ENCODE measurements at regions not wholly inside any gene's neighbourhood (a gene's known extent, or its start where the extent isn't known, plus 50 kb on each side); places are given as distances from the start of the nearest gene placed in this dataset.

GRCh38 chr22:48265000-48265625, 1502.7 kb downstream of the TBC1D22A start:
- no peak for DNase-seq

DNA sequence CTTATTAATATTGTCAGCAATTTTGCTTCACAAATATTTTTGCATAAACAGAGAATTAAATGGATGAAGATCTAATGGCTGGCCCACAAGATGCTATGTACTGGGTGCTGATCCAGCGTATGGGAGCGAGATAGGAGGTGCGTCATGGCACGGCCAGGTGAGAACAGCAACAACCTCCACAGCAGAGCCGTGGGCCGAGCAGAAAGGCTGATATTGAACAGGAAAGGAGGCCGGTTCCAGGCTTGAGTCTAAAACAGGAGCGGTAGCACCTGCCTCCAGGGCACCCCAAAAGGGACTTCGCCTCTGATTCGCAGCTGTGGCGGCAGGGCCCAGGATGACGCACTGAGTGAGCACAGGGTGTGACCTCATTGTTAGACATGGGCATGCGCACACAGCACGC, 1502.1 kb downstream of the TBC1D22A start:
- no peak for DNase-seq

DNA sequence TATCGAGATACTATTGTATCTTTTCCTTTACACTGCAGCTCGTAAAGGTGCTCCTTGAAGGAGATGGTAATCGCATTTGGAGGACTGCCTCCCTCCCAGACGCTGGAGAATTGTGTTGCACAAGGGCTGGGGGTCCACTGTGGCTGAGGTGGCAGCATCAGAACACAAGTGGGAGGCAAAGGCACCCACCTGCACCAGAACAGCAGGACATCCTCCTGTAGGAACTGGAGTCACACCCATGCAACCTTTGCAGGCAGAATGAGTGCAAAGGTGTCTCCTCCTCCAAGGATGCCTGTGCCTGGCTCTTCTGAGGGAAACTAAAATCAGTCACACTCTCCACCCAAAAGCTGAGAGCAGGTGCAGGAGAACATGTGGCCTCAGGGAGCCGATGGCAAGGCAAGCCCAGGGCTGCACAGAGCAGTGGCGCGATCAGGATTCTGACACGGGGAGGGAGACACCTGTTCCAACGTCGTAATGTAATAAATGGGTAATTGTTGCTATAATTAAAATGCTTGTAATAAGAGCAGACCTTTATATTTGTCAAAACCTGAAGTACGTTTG, 1501.4 kb downstream of the TBC1D22A start:
- no peak for DNase-seq

- no peak for DNase-seq
Observed at GRCh38 chr22:48263431-48263765, 1500.9 kb downstream of the TBC1D22A start.

GRCh38 chr22:48262596-48263430, 1500.4 kb downstream of the TBC1D22A start:
- DNase-seq: no peak

GRCh38 chr22:48261706-48262105, 1499.3 kb downstream of the TBC1D22A start:
- no peak for DNase-seq

GRCh38 chr22:48261048-48261621, 1498.7 kb downstream of the TBC1D22A start:
- DNase-seq: no peak

- DNase-seq: no peak
Observed at GRCh38 chr22:48259991-48260670, 1497.7 kb downstream of the TBC1D22A start.

- DNase-seq: no peak
Observed at GRCh38 chr22:48258811-48259210, 1496.4 kb downstream of the TBC1D22A start.

- no peak for DNase-seq
Observed at GRCh38 chr22:48258064-48258701, 1495.7 kb downstream of the TBC1D22A start.

DNA sequence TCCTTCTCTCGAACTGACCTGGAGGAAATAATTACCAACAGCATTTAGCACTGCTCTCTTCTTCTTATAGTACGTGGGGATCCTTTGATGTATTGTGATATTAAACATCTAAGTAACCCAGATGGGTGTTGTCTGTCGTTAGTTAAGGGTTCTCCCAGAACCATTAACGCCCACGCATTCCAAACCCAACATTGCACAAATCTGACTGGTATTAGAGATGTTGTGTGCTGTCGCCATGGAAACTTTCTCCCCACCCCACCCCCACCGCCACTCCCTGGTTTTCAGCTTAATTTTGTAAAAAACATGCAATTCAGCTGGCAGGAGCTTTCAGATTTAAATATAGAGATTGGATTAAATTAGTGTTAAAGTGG, 1495.2 kb downstream of the TBC1D22A start:
- DNase-seq: no peak

DNA sequence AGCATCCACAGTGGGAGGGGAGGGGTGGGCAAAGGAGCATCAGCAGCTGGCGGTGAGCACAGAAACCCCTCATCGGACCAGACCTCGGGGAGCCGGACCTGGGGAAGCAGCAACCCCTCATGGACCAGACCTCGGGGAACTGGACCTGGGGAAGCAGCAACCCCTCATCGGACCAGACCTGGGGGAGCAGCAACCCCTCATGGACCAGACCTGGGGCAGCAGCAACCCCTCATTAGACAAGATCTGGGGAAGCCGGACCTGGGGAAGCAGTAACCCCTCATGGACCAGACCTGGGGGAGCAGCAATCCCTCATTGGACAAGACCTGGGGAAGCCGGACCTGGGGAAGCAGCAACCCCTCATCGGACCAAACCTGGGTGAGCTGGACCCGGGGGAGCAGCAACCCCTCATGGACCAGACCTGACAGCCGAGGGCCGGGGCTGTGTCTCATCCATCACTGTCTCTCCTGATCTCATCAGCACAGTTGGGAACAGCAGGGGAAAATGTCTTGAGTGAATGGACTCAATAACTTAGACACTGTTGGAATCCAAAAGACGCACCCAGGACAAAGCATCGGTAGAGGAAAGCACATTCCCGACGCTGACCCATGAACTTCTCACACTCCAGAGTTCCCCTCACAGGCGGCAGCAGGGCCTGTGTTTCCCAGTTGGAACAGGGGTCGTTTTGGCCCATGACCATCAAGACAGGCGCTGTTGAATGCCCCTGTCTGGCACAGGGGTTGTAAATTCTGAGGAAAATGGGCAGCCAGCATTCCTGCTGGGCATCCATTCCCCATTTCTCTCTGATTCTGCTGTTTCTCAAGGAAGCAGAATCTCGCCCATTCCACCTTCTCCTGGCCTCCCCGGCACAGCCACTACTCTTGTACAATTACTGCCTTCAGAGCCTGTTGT, 1494.6 kb downstream of the TBC1D22A start:
- no peak for DNase-seq

DNA sequence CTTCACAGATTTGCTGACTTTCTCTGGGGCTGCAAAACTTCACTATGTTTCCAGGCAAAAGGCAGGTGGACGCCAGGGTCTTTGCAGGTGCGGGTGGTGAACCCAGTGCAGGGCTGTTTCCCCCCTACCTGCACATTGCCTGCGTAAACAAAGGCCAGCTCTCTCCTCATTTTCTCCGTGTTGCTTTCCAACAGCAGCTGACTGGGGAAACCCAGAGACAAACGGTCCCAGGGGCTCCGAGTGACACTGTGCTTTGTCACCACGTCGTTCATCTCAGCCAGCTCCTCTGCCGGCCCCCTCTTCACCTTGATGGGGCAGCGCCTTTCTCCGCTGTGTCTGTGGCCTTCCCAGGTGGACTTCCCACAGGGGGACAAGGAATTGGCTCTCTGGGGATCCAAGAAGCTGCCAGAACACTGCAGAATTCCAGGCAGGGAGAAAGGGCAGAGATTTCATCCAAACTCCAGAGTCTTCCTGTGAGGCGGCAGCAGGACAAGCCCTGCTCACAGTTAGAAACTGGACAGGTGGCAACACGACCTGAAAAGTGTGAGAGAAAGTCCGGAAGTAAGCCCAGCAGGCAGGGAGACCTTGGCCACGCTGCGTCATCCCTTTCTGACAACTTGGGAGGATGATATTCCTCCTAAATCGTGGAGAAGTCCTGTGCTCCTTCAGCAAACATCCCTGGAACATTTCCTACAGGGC, 1493.7 kb downstream of the TBC1D22A start:
- no peak for DNase-seq

GRCh38 chr22:48254311-48254873, 1491.9 kb downstream of the TBC1D22A start:
- no peak for DNase-seq

DNA sequence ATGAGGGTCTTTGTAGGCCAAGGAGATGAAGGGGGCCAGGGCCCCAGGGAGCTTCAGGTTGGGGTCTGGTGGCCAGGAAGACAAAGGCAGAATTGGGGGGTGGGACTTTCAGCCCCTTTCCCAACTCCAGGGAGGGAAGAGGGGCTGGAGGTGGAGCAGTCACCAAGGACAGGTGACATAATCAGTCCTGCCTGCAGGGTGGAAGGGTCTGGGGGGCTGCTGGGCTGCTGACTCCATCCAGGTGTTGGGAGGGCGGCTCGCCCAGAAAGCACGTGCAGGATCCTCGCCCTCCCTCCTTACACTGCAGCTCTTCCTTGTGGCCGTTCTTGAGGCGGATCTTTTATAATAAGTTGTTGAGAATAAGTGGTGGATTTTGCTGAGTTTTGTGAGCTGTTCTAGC, 1491.1 kb downstream of the TBC1D22A start:
- no peak for DNase-seq

- DNase-seq: no peak
Observed at GRCh38 chr22:48253136-48253535, 1490.7 kb downstream of the TBC1D22A start.

- DNase-seq: no peak
Observed at GRCh38 chr22:48251629-48252028, 1489.2 kb downstream of the TBC1D22A start.

DNA sequence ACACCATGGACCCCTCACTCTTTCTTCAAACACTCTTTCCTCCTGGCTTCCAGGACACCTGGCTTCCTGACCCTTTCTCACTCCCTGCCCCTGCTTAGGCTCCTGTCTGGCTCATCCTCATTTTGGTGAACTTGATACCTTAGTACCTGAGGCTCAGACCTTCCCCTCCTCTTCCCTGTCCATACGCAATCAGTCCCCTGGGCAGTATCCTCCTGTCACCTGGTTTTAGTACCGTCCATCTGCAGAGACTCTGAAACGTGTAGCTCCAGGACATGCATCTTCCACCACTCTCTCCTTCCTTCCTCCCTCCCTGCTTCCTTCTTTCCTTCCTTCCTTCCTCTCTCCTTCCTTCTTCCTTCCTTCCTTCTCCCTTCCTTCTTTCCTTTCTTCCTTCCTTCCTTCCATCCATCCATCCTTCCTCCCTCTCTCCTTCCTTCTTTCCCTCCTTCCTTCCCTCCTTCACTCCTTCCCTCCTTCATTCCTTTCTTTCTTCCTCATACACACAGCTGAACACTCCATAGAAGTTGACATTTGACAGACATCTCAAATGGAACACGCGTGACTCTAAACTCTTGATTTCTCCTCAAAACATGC, 1488.6 kb downstream of the TBC1D22A start:
- no peak for DNase-seq

- DNase-seq: no peak
Observed at GRCh38 chr22:48250286-48250895, 1487.9 kb downstream of the TBC1D22A start.

GRCh38 chr22:48249713-48250268, 1487.3 kb downstream of the TBC1D22A start:
- DNase-seq: no peak
